OCI-LY3 (cell line): ENCODE measurements at regions not wholly inside any gene's neighbourhood (a gene's known extent, or its start where the extent isn't known, plus 50 kb on each side); places are given as distances from the start of the nearest gene placed in this dataset.

Experiments
- H2AFZ ChIP-seq: fragments of 200-600, 300-600 bp; shearing (Covaris generic); 2 replicates; pipeline ENCODE4 v1.6.0; 2014; ENCODE audit warnings: antibody characterized with exemption, low read depth, low read length
- H3K27ac ChIP-seq: fragments of 200-600, 300-600 bp; sonication (generic); 2 replicates; pipeline ENCODE4 v1.5.1; 2014; ENCODE audit warnings: mild to moderate bottlenecking, low read length, moderate library complexity, mixed read lengths
- H3K27me3 ChIP-seq: fragments of 200-600, 300-600 bp; sonication (generic); 2 replicates; pipeline ENCODE4 v1.6.1; 2014; ENCODE audit warnings: low read depth, low read length, mixed read lengths
- H3K36me3 ChIP-seq: fragments of 200-600, 300-600 bp; sonication (generic); replicated peaks from 2 replicates; pipeline ENCODE3; 2014; ENCODE audit warnings: low read depth, low read length, mixed read lengths
- H3K4me1 ChIP-seq: fragments of 300-600, 200-600 bp; sonication (generic); 2 replicates; pipeline ENCODE4 v1.6.1; 2014; ENCODE audit warnings: low read length, mixed read lengths
- H3K4me2 ChIP-seq: fragments of 200-600, 300-600 bp; sonication (generic); 2 replicates; pipeline ENCODE4 v1.6.1; 2014; ENCODE audit warnings: low read length, mixed read lengths
- H3K4me3 ChIP-seq: fragments of 300-600, 200-600 bp; sonication (generic); 2 replicates; pipeline ENCODE4 v1.5.1; 2014; ENCODE audit warnings: antibody characterized with exemption, mild to moderate bottlenecking, low read length, moderate library complexity
- H3K79me2 ChIP-seq: fragments of 300-600, 200-600 bp; shearing (Covaris generic); 2 replicates; pipeline ENCODE4 v1.6.1; 2014; ENCODE audit warnings: mild to moderate bottlenecking, low read length, mixed read lengths
- H3K9ac ChIP-seq: fragments of 300-600, 200-600 bp; shearing (Covaris generic); 2 replicates; pipeline ENCODE4 v1.6.0; 2014; ENCODE audit warnings: mild to moderate bottlenecking, low read length, moderate library complexity
- H3K9me3 ChIP-seq: fragments of 200-600, 300-600 bp; shearing (Covaris generic); 2 replicates; pipeline ENCODE4 v1.6.1; 2014; ENCODE audit warnings: low read length, mixed read lengths; ENCODE audit not compliant: insufficient read depth
- H4K20me1 ChIP-seq: fragments of 200-600, 300-600 bp; sonication (generic); 2 replicates; pipeline ENCODE4 v1.6.1; 2016; ENCODE audit warnings: low read length, mixed read lengths; ENCODE audit not compliant: insufficient read depth
- CTCF ChIP-seq: fragments of 200-600, 300-600 bp; sonication (generic); IDR thresholded peaks from 2 replicates; pipeline ENCODE4 v1.5.1; 2014; ENCODE audit warnings: antibody characterized with exemption, low read length, low read depth
- EZH2phosphoT487 ChIP-seq: fragments of 200-600 bp; shearing (Covaris generic); IDR thresholded peaks from 2 replicates; pipeline ENCODE4 v1.6.1; 2018; ENCODE audit warnings: antibody characterized with exemption, mixed run types, low read depth

DNA sequence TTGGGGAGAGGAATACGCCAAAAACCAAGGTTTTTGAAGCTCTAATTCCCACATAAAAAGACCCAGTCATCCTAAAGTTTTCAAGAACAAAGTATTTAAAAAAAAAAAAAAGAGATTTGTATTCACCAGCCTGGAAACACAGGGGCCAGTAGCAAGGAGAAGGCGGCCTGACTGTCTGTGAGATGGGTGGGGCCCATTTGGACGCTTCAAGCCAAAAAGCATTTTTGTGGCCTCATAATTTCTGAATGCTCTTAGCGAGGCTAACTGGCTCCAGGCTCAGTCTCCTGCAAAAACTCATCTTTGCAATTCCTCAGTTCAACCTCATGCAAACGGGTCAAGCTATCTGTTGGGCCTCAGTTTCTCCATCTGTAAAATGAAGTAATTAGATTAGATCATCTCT lies 514.1 kb downstream of the MED13L start:
- no peak overlapping the region for H3K27ac ChIP-seq

DNA sequence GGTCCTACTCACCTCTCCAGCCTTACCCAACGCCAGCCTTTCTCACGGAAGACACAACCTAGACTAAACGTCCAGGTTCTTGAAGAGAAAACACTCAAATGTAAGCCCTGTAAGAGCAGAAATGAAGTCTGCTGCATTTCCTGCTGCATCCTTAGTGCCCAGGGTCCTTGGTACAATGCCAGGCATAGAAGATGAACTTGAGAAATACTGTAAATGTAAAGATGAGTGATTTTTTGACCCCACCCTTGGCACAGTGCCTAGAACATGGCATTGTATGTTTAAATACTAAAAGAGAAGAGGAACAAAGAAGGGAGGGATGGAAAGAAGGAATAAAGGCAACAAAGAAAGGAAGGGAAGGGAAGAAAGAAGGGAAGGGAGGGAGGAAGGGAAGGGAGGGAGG lies 514.6 kb downstream of the MED13L start:
- H3K36me3 ChIP-seq = no peaks in the 10 kb centered on the region
- H2AFZ ChIP-seq = no peak overlapping the region
- no peaks in the 10 kb centered on the region for H3K9me3 ChIP-seq
- no peak overlapping the region for H3K27ac ChIP-seq
- no peaks in the 10 kb centered on the region for H4K20me1 ChIP-seq
- H3K4me2 ChIP-seq = no peak overlapping the region
- H3K27me3 ChIP-seq = peaks cover 22% of the 10 kb centered on the region
- H3K9ac ChIP-seq = no peak overlapping the region
- TF ChIP-seq CTCF = no peak
- TF ChIP-seq EZH2phosphoT487 = no peak
- no peaks in the 10 kb centered on the region for H3K4me1 ChIP-seq
- H3K4me3 ChIP-seq = no peak overlapping the region
- H3K79me2 ChIP-seq = no peaks in the 10 kb centered on the region

More for the DNA sequence above, 514.1 kb downstream of the MED13L start:
- Histone ChIP-seq H3K4me2 (no peak overlapping the region), H3K79me2 (no peaks in the 10 kb centered on the region), H3K9me3 (no peaks in the 10 kb centered on the region), H3K4me3 (no peak overlapping the region), H2AFZ (no peak overlapping the region), H3K4me1 (no peaks in the 10 kb centered on the region), H3K9ac (no peak overlapping the region), H3K27me3 (peaks cover 19% of the 10 kb centered on the region), H4K20me1 (no peaks in the 10 kb centered on the region), H3K36me3 (no peaks in the 10 kb centered on the region)
- TF ChIP-seq EZH2phosphoT487 (no peak), CTCF (no peak)

DNA sequence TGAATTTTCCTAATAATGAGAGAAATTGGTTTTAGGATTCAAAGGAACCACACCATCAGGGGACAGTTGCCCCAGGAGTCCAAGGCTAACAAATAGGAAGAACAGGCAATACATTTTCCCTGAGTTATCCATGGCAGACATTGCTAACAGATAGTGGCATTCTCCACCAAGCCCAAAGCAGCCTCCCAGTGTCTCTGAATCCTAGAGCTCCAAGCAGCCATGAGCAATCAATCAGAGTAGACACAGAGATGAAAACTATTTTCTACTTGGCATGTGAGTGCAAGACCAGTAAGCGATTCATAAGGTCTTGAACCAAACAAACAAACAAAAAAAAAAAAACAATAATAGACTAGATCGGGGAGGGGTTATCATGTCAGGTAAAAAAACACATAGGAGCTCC lies 515.7 kb downstream of the MED13L start:
- H3K4me3 ChIP-seq = no peak overlapping the region
- no peak overlapping the region for H3K4me2 ChIP-seq

GRCh38 chr12:115760231-115760630 lies 517.3 kb downstream of the MED13L start:
- Histone ChIP-seq H3K9me3 (no peaks in the 10 kb centered on the region), H3K79me2 (no peaks in the 10 kb centered on the region), H2AFZ (no peak overlapping the region), H3K9ac (no peak overlapping the region), H3K27ac (no peak overlapping the region), H3K27me3 (peaks cover 46% of the 10 kb centered on the region), H3K4me1 (no peaks in the 10 kb centered on the region), H3K4me2 (no peak overlapping the region), H3K4me3 (no peak overlapping the region), H3K36me3 (no peaks in the 10 kb centered on the region), H4K20me1 (no peaks in the 10 kb centered on the region)
- TF ChIP-seq CTCF (no peak), EZH2phosphoT487 (no peak)

More for the DNA sequence above, 515.7 kb downstream of the MED13L start:
- no peak for TF ChIP-seq CTCF
- TF ChIP-seq EZH2phosphoT487 = no peak
- Histone ChIP-seq H3K9ac (no peak overlapping the region), H3K9me3 (no peaks in the 10 kb centered on the region), H3K36me3 (no peaks in the 10 kb centered on the region), H3K79me2 (no peaks in the 10 kb centered on the region), H3K4me1 (no peaks in the 10 kb centered on the region), H4K20me1 (no peaks in the 10 kb centered on the region), H2AFZ (no peak overlapping the region), H3K27ac (no peak overlapping the region), H3K27me3 (peaks cover 34% of the 10 kb centered on the region)
